ENCODE measurements at regions not wholly inside any gene's neighbourhood (a gene's known extent, or its start where the extent isn't known, plus 50 kb on each side); places are given as distances from the start of the nearest gene placed in this dataset.
"Not testable (repeated sequence)": the region's sequence is repeated elsewhere in the genome, so short reads cannot be mapped to it uniquely, and the experiment has no call there.

- not testable (repeated sequence) for DNase-seq (ENCODE audit: low read depth in 2 of 2)
These were observed 1643.7 kb downstream of the SPATA31A7 start for GRCh38 chr9:62833323-62834200.

- DNase-seq (ENCODE audit: low read depth in 2 of 2) = not testable (repeated sequence)
These were observed 1647.5 kb downstream of the SPATA31A7 start for GRCh38 chr9:62837254-62837911.

GRCh38 chr9:62838024-62838718 is 1648.3 kb downstream of the SPATA31A7 start:
- DNase-seq (ENCODE audit: low read depth in 2 of 2) = peak; percentile 94 to 96

GRCh38 chr9:62839168-62839567 is 1649.3 kb downstream of the SPATA31A7 start:
- DNase-seq (ENCODE audit: low read depth in 2 of 2) = not testable (repeated sequence)

- DNase-seq (ENCODE audit: low read depth in 2 of 2) = not testable (repeated sequence)
These were observed 1653.3 kb downstream of the SPATA31A7 start for GRCh38 chr9:62843145-62843544.

- DNase-seq (ENCODE audit: low read depth in 2 of 2) = not testable (repeated sequence)
These were observed 1654.0 kb downstream of the SPATA31A7 start for GRCh38 chr9:62843706-62844290.

- not testable (repeated sequence) for DNase-seq (ENCODE audit: low read depth in 2 of 2)
These were observed 1654.9 kb downstream of the SPATA31A7 start for GRCh38 chr9:62844681-62845185.

GRCh38 chr9:62848258-62848657 is 1658.4 kb downstream of the SPATA31A7 start:
- DNase-seq (ENCODE audit: low read depth in 2 of 2) = not testable (repeated sequence)

- DNase-seq (ENCODE audit: low read depth in 2 of 2) = not testable (repeated sequence)
These were observed 1660.2 kb downstream of the SPATA31A7 start for GRCh38 chr9:62849991-62850390.

- not testable (repeated sequence) for DNase-seq (ENCODE audit: low read depth in 2 of 2)
These were observed 1667.4 kb downstream of the SPATA31A7 start for GRCh38 chr9:62857280-62857679.

- DNase-seq (ENCODE audit: low read depth in 2 of 2) = not testable (repeated sequence)
These were observed 1668.4 kb downstream of the SPATA31A7 start for GRCh38 chr9:62858240-62858639.

- not testable (repeated sequence) for DNase-seq (ENCODE audit: low read depth in 2 of 2)
These were observed 1671.4 kb downstream of the SPATA31A7 start for GRCh38 chr9:62860939-62861860.

GRCh38 chr9:62862180-62862579 is 1672.3 kb downstream of the SPATA31A7 start:
- not testable (repeated sequence) for DNase-seq (ENCODE audit: low read depth in 2 of 2)

GRCh38 chr9:62863319-62863718 is 1673.5 kb downstream of the SPATA31A7 start:
- DNase-seq (ENCODE audit: low read depth in 2 of 2) = not testable (repeated sequence)

- not testable (repeated sequence) for DNase-seq (ENCODE audit: low read depth in 2 of 2)
These were observed 1674.0 kb downstream of the SPATA31A7 start for GRCh38 chr9:62863867-62864266.

GRCh38 chr9:62864481-62865469 is 1674.9 kb downstream of the SPATA31A7 start:
- DNase-seq (ENCODE audit: low read depth in 2 of 2) = not testable (repeated sequence)

- not testable (repeated sequence) for DNase-seq (ENCODE audit: low read depth in 2 of 2)
These were observed 1679.2 kb downstream of the SPATA31A7 start for GRCh38 chr9:62869061-62869460.

- DNase-seq (ENCODE audit: low read depth in 2 of 2) = not testable (repeated sequence)
These were observed 1681.9 kb downstream of the SPATA31A7 start for GRCh38 chr9:62871765-62872164.

GRCh38 chr9:62874213-62874612 is 1684.4 kb downstream of the SPATA31A7 start:
- not testable (repeated sequence) for DNase-seq (ENCODE audit: low read depth in 2 of 2)
